Erythroblast (primary cell): ENCODE measurements at regions not wholly inside any gene's neighbourhood (a gene's known extent, or its start where the extent isn't known, plus 50 kb on each side); places are given as distances from the start of the nearest gene placed in this dataset.

Experiments
- GATA1 ChIP-seq: IDR thresholded peaks from 2 replicates; pipeline ENCODE4 v1.6.1; 2011; ENCODE audit warnings: low read depth, mild to moderate bottlenecking, control low read depth, low read length, moderate library complexity
- POLR2A ChIP-seq: IDR thresholded peaks from 2 replicates; pipeline ENCODE4 v1.6.1; 2011; ENCODE audit warnings: mild to moderate bottlenecking, low read length

- TF ChIP-seq POLR2A (no peak), GATA1 (no peak)
Observed at GRCh38 chr20:57078116-57078515, 188.3 kb downstream of the BMP7 start.
